HepG2 (cell line): ENCODE measurements at regions not wholly inside any gene's neighbourhood (a gene's known extent, or its start where the extent isn't known, plus 50 kb on each side); places are given as distances from the start of the nearest gene placed in this dataset.

Source experiments
- ATAC-seq: fragments of 200-7000 bp; cut with Tn5 transposase; 3 replicates; pipeline ENCODE4 v1.9.1; 2020; ENCODE audit warnings: mild to moderate bottlenecking, moderate library complexity
- BruUV-seq: library from RNA; stranded (reverse); fragments of 400-500 nt; replicated peaks from 2 replicates; lab custom pipeline; 2021; lab: Mats Ljungman, UMichigan
- CTCF ChIA-PET: fragments of 300-600 bp; formaldehyde crosslinking; extraction: SDS; loops from one replicate; lab custom pipeline; 2021; ENCODE audit warnings: low total read pairs, inconsistent platforms, low intra/inter-chr PET ratio; lab: Yijun Ruan, JAX
- POLR2A ChIA-PET: fragments of 350-600 bp; sonication (Branson Sonifier 250); formaldehyde crosslinking; loops from one replicate; lab custom pipeline; 2020; ENCODE audit warnings: antibody characterized with exemption, inconsistent platforms; lab: Yijun Ruan, JAX
- DNase-seq: peaks from one replicate; pipeline ENCODE4 v3.0.0-alpha.2; 2015; ENCODE audit warnings: low spot score
- FAIRE-seq: peaks from 3 replicates; lab custom pipeline; 2011; peaks lifted over from hg19 to GRCh38; lab: Jason Lieb, UNC
- H2AFZ ChIP-seq: one replicate; pipeline ENCODE4 v1.6.1; 2011; ENCODE audit warnings: low read length, inconsistent platforms
- H3K27ac ChIP-seq: fragments of 300-600 bp; 3 replicates; pipeline ENCODE4 v1.8.0; 2011; ENCODE audit warnings: mixed run types, mild to moderate bottlenecking, mixed read lengths, low read length, inconsistent platforms; ENCODE audit not compliant: insufficient read depth; ENCODE audit errors: extremely low read length
- H3K27me3 ChIP-seq, 2 experiments: fragments of 200-600 bp in 1 of 2; 2 replicates in 1 of 2; 3 replicates in 1 of 2; pipeline versions ENCODE4 v1.6.0 to v1.8.0; 2011; ENCODE audit warnings: low read length in 2 of 2, mild to moderate bottlenecking in 2 of 2, moderate library complexity in 2 of 2, inconsistent platforms in 1 of 2; ENCODE audit not compliant: insufficient read depth in 2 of 2, control insufficient read depth in 1 of 2
- H3K36me3 ChIP-seq, 2 experiments: fragments of 200-600 bp in 1 of 2; replicated peaks in 1 of 2; 2 replicates in 1 of 2; 3 replicates in 1 of 2; pipeline versions ENCODE4 v1.5.1 to v1.8.0; 2011; ENCODE audit warnings: low read length in 2 of 2, inconsistent platforms in 1 of 2; ENCODE audit not compliant: insufficient read depth in 2 of 2, control insufficient read depth in 1 of 2
- H3K4me1 ChIP-seq: 2 replicates; pipeline ENCODE4 v1.5.1; 2012; ENCODE audit warnings: low read length, inconsistent platforms; ENCODE audit not compliant: insufficient read depth
- H3K4me2 ChIP-seq: 2 replicates; pipeline ENCODE4 v1.6.0; 2011; ENCODE audit warnings: low read depth, low read length, inconsistent platforms
- H3K4me3 ChIP-seq, 3 experiments: fragments of 200-600 bp in 1 of 3; sonication (generic), shearing (Covaris generic) in 1 of 3; replicated peaks in 1 of 3; 2 replicates each; pipeline ENCODE4 v1.5.1; 2011 to 2016; ENCODE audit warnings: low read length in 3 of 3, inconsistent platforms in 2 of 3, low read depth in 2 of 3, mild to moderate bottlenecking in 2 of 3, control low read depth in 1 of 3, mixed read lengths in 1 of 3; ENCODE audit not compliant: insufficient read depth in 1 of 3
- H3K79me2 ChIP-seq: one replicate; pipeline ENCODE4 v1.6.1; 2011; ENCODE audit warnings: low read length, inconsistent platforms; ENCODE audit not compliant: insufficient read depth
- H3K9ac ChIP-seq: 2 replicates; pipeline ENCODE4 v1.6.0; 2011; ENCODE audit warnings: mild to moderate bottlenecking, low read depth, low read length, inconsistent platforms; ENCODE audit not compliant: insufficient read depth
- H3K9me3 ChIP-seq: 2 replicates; pipeline ENCODE4 v1.5.1; 2012; ENCODE audit warnings: mild to moderate bottlenecking, low read length
- H4K20me1 ChIP-seq: 2 replicates; pipeline ENCODE4 v1.6.0; 2011; ENCODE audit warnings: inconsistent platforms, mild to moderate bottlenecking, low read length, moderate library complexity; ENCODE audit not compliant: insufficient read depth
- FOXJ3 ChIP-seq: sonication (generic); formaldehyde crosslinking; IDR thresholded peaks from 2 replicates; pipeline ENCODE4 v1.4.0; 2020; ENCODE audit warnings: missing genetic modification reagents, mild to moderate bottlenecking, borderline replicate concordance
- IRX3 ChIP-seq: sonication (generic); formaldehyde crosslinking; IDR thresholded peaks from 2 replicates; pipeline ENCODE4 v1.8.1; 2023; ENCODE audit warnings: mild to moderate bottlenecking, low read depth, missing genetic modification reagents, borderline replicate concordance
- KDM5B ChIP-seq: sonication (generic); formaldehyde crosslinking; IDR thresholded peaks from 2 replicates; pipeline ENCODE4 v1.4.0; 2020; ENCODE audit warnings: missing genetic modification reagents, mild to moderate bottlenecking, borderline replicate concordance
- ZNF136 ChIP-seq: sonication (generic); formaldehyde crosslinking; IDR thresholded peaks from 2 replicates; pipeline ENCODE4 v1.8.1; 2022; ENCODE audit warnings: low read depth, mild to moderate bottlenecking, moderate library complexity, missing genetic modification reagents
- WGBS: methylation state at CpG from one replicate; pipeline ENCODE4 v1.1.6; 2017; ENCODE audit warnings: low lambda C conversion rate; 5-methylcytosine and 5-hydroxymethylcytosine counted together
- in situ Hi-C: cut with HindIII; loops from 2 replicates; pipeline ENCODE4 v1.10.0; 2017; ENCODE audit warnings: low pct_unique_long_range_greater_than_20kb; ENCODE audit not compliant: extremely low pct_ligation_motif_present
- intact Hi-C: fragments of 100-400 bp; cut with micrococcal nuclease; formaldehyde crosslinking; loops from one replicate; pipeline ENCODE4 v1.10.0; 2022; ENCODE audit not compliant: unreplicated experiment
- TF ChIP-seq, protein P1 (sequence below): sonication (generic); formaldehyde crosslinking; IDR thresholded peaks from 2 replicates; pipeline ENCODE4 v1.4.0; 2020; ENCODE audit warnings: missing genetic modification reagents, borderline replicate concordance
- TF ChIP-seq, protein P2 (sequence below): sonication (generic); formaldehyde crosslinking; IDR thresholded peaks from 2 replicates; pipeline ENCODE4 v1.4.0; 2020; ENCODE audit warnings: missing genetic modification reagents
- TF ChIP-seq, protein P3 (sequence below): sonication (generic); formaldehyde crosslinking; IDR thresholded peaks from 2 replicates; pipeline ENCODE4 v1.4.0; 2020; ENCODE audit warnings: missing genetic modification reagents

DNA sequence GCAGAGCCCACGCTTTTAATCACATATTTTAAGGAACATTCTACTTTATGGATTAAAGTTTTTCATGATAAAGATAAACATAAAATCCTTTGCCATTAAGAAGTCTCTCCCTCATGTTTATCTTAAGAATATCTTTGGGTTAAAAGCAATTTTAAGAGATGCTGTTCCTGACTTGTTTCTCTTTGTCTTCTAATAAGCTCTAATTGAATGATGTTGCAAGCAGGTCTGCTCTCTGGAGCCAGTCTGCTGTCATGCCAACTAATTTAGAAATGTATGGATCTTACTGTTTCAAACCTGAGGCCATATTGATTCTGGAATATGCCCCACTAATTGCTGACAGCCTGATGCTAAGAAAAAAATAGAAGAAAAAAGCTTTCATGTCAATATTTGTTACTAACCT is 173.6 kb downstream of the TTC8 start:
- in situ Hi-C loops: no loop called here
- peaks cover 0 to 2% of the 10 kb centered on the region in 2 experiments; a peak in 1 of 5 replicates for H3K27me3 ChIP-seq
- BruUV-seq: no TSS peak
- no peak for FAIRE-seq
- WGBS: 0% methylated on average over 1 of the region's 1 CpG
- no peak overlapping the region for H3K4me2 ChIP-seq
- no peak for ATAC-seq
- POLR2A ChIA-PET: no interaction called here
- H2AFZ ChIP-seq: no peak overlapping the region
- no peaks in the 10 kb centered on the region for H4K20me1 ChIP-seq
- intact Hi-C loops: no loop called here
- H3K4me3 ChIP-seq: no peak overlapping the region
- no peaks in the 10 kb centered on the region for H3K79me2 ChIP-seq
- no peak for DNase-seq
- H3K27ac ChIP-seq: no peak overlapping the region
- CTCF ChIA-PET: no interaction called here
- TF ChIP-seq ZNF136 (no peak), FOXJ3 (CRISPR knock-in tag) (no peak)
- H3K36me3 ChIP-seq: no peaks in the 10 kb centered on the region
- no peaks in the 10 kb centered on the region for H3K9me3 ChIP-seq
- no peaks in the 10 kb centered on the region for H3K4me1 ChIP-seq
- no peak overlapping the region for H3K9ac ChIP-seq

DNA sequence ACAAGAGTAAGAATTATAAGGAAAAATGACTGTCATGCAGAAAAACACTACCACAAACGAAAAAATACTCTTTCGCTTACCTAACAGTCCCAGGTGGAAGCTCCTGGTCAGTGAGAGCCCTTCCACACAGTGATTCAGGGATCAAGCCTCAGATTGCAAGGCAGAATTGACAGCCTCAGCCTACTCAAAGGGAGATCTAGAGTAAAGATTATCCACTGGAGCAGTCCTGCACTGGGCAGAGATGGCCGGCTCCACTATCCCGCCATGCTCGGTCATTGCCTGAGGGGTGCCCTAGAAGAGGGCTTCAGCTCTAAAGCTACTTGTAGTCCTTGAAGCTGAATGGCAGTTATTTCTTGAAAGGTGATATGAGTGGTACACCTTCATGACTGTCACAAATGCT is 174.7 kb downstream of the TTC8 start:
- H3K27me3 ChIP-seq: peaks cover 0 to 2% of the 10 kb centered on the region in 2 experiments; a peak in 1 of 5 replicates
- ATAC-seq: no peak
- no peak overlapping the region for H2AFZ ChIP-seq
- H3K79me2 ChIP-seq: no peaks in the 10 kb centered on the region
- no peaks in the 10 kb centered on the region for H3K36me3 ChIP-seq
- ChIA-PET POLR2A (no interaction called here), CTCF (no interaction called here)
- H3K27ac ChIP-seq: no peak overlapping the region
- no peak for FAIRE-seq
- no peaks in the 10 kb centered on the region for H4K20me1 ChIP-seq
- H3K4me3 ChIP-seq: no peak overlapping the region
- no peaks in the 10 kb centered on the region for H3K4me1 ChIP-seq
- no peak for DNase-seq
- BruUV-seq: no TSS peak
- intact Hi-C loops (no loop called here), in situ Hi-C loops (no loop called here)
- no peak overlapping the region for H3K4me2 ChIP-seq
- H3K9me3 ChIP-seq: no peaks in the 10 kb centered on the region
- WGBS: 69% methylated on average over 5 of the region's 5 CpGs
- no peak overlapping the region for H3K9ac ChIP-seq
- TF ChIP-seq IRX3: no peak
- TF ChIP-seq, protein P1, sequence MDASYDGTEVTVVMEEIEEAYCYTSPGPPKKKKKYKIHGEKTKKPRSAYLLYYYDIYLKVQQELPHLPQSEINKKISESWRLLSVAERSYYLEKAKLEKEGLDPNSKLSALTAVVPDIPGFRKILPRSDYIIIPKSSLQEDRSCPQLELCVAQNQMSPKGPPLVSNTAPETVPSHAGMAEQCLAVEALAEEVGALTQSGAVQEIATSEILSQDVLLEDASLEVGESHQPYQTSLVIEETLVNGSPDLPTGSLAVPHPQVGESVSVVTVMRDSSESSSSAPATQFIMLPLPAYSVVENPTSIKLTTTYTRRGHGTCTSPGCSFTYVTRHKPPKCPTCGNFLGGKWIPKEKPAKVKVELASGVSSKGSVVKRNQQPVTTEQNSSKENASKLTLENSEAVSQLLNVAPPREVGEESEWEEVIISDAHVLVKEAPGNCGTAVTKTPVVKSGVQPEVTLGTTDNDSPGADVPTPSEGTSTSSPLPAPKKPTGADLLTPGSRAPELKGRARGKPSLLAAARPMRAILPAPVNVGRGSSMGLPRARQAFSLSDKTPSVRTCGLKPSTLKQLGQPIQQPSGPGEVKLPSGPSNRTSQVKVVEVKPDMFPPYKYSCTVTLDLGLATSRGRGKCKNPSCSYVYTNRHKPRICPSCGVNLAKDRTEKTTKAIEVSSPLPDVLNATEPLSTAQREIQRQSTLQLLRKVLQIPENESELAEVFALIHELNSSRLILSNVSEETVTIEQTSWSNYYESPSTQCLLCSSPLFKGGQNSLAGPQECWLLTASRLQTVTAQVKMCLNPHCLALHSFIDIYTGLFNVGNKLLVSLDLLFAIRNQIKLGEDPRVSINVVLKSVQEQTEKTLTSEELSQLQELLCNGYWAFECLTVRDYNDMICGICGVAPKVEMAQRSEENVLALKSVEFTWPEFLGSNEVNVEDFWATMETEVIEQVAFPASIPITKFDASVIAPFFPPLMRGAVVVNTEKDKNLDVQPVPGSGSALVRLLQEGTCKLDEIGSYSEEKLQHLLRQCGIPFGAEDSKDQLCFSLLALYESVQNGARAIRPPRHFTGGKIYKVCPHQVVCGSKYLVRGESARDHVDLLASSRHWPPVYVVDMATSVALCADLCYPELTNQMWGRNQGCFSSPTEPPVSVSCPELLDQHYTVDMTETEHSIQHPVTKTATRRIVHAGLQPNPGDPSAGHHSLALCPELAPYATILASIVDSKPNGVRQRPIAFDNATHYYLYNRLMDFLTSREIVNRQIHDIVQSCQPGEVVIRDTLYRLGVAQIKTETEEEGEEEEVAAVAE: no peak
- no peak for TF ChIP-seq KDM5B (CRISPR knock-in tag)
- TF ChIP-seq, protein P2, sequence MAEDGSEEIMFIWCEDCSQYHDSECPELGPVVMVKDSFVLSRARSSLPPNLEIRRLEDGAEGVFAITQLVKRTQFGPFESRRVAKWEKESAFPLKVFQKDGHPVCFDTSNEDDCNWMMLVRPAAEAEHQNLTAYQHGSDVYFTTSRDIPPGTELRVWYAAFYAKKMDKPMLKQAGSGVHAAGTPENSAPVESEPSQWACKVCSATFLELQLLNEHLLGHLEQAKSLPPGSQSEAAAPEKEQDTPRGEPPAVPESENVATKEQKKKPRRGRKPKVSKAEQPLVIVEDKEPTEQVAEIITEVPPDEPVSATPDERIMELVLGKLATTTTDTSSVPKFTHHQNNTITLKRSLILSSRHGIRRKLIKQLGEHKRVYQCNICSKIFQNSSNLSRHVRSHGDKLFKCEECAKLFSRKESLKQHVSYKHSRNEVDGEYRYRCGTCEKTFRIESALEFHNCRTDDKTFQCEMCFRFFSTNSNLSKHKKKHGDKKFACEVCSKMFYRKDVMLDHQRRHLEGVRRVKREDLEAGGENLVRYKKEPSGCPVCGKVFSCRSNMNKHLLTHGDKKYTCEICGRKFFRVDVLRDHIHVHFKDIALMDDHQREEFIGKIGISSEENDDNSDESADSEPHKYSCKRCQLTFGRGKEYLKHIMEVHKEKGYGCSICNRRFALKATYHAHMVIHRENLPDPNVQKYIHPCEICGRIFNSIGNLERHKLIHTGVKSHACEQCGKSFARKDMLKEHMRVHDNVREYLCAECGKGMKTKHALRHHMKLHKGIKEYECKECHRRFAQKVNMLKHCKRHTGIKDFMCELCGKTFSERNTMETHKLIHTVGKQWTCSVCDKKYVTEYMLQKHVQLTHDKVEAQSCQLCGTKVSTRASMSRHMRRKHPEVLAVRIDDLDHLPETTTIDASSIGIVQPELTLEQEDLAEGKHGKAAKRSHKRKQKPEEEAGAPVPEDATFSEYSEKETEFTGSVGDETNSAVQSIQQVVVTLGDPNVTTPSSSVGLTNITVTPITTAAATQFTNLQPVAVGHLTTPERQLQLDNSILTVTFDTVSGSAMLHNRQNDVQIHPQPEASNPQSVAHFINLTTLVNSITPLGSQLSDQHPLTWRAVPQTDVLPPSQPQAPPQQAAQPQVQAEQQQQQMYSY (CRISPR knock-in tag): no peak
- TF ChIP-seq, protein P3, sequence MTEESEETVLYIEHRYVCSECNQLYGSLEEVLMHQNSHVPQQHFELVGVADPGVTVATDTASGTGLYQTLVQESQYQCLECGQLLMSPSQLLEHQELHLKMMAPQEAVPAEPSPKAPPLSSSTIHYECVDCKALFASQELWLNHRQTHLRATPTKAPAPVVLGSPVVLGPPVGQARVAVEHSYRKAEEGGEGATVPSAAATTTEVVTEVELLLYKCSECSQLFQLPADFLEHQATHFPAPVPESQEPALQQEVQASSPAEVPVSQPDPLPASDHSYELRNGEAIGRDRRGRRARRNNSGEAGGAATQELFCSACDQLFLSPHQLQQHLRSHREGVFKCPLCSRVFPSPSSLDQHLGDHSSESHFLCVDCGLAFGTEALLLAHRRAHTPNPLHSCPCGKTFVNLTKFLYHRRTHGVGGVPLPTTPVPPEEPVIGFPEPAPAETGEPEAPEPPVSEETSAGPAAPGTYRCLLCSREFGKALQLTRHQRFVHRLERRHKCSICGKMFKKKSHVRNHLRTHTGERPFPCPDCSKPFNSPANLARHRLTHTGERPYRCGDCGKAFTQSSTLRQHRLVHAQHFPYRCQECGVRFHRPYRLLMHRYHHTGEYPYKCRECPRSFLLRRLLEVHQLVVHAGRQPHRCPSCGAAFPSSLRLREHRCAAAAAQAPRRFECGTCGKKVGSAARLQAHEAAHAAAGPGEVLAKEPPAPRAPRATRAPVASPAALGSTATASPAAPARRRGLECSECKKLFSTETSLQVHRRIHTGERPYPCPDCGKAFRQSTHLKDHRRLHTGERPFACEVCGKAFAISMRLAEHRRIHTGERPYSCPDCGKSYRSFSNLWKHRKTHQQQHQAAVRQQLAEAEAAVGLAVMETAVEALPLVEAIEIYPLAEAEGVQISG (CRISPR knock-in tag): no peak
